A549 (cell line): ENCODE measurements at regions not wholly inside any gene's neighbourhood (a gene's known extent, or its start where the extent isn't known, plus 50 kb on each side); places are given as distances from the start of the nearest gene placed in this dataset.

Experiments
- ATAC-seq, 2 experiments: fragments of 200-7000 bp in 1 of 2; fragments of >200 bp in 1 of 2; cut with Nextera tagmentation in 1 of 2; cut with Tn5 transposase in 1 of 2; 3 replicates each; pipeline versions ENCODE4 v1.8.0 to v1.9.1; 2018 to 2020; ENCODE audit warnings: mild to moderate bottlenecking in 1 of 2, moderate library complexity in 1 of 2
- CTCF ChIA-PET: fragments of 300-600 bp; sonication (Branson Sonifier 250); formaldehyde crosslinking; extraction: SDS; loops from one replicate; lab custom pipeline; 2021; ENCODE audit warnings: antibody characterized with exemption, inconsistent platforms; lab: Yijun Ruan, JAX
- POLR2A ChIA-PET: fragments of 350-600 bp; formaldehyde crosslinking; extraction: SDS; loops from one replicate; lab custom pipeline; 2021; ENCODE audit warnings: antibody characterized with exemption, inconsistent platforms; lab: Yijun Ruan, JAX
- DNase-seq, 2 experiments: peaks; one replicate each; pipeline versions ENCODE4 v3.0.0 to v3.0.0-alpha.2; 2011 to 2016; ENCODE audit warnings: low read depth in 1 of 2, low spot score in 1 of 2
- FAIRE-seq: peaks from 2 replicates; lab custom pipeline; 2011; peaks lifted over from hg19 to GRCh38; lab: Jason Lieb, UNC
- H3K27ac ChIP-seq, 2 experiments: fragments of >200 bp; sonication (Bioruptor Twin); formaldehyde crosslinking; 3 replicates each; pipeline ENCODE4 v1.5.1; 2016 to 2017
- H3K4me1 ChIP-seq: fragments of >200 bp; sonication (Bioruptor Twin); formaldehyde crosslinking; 3 replicates; pipeline ENCODE4 v1.6.1; 2016
- H3K4me2 ChIP-seq: fragments of >200 bp; sonication (Bioruptor Twin); formaldehyde crosslinking; 3 replicates; pipeline ENCODE4 v1.6.1; 2016
- H3K4me3 ChIP-seq: fragments of >200 bp; sonication (Bioruptor Twin); formaldehyde crosslinking; 3 replicates; pipeline ENCODE4 v1.5.1; 2016
- H3K9me3 ChIP-seq: fragments of >200 bp; sonication (Bioruptor Twin); formaldehyde crosslinking; 3 replicates; pipeline ENCODE4 v1.6.1; 2016
- BHLHE40 ChIP-seq: IDR thresholded peaks from 2 replicates; pipeline ENCODE4 v1.6.1; 2012; ENCODE audit warnings: low read depth, low read length, inconsistent platforms
- CBX2 ChIP-seq: fragments of 200-600 bp; sonication (generic); IDR thresholded peaks from 2 replicates; pipeline ENCODE4 v1.6.1; 2016; ENCODE audit warnings: low read depth, mild to moderate bottlenecking, borderline replicate concordance
- CBX8 ChIP-seq: fragments of 200-600 bp; sonication (generic); IDR thresholded peaks from 2 replicates; pipeline ENCODE4 v1.6.1; 2016
- ESRRA ChIP-seq: fragments of 150-350 bp; IDR thresholded peaks from 2 replicates; pipeline ENCODE4 v1.6.1; 2014; ENCODE audit warnings: mild to moderate bottlenecking, low read length, borderline replicate concordance
- FOSB ChIP-seq: fragments of 250-450 bp; sonication (Bioruptor Pico); IDR thresholded peaks from 2 replicates; pipeline ENCODE4 v1.5.0; 2020; ENCODE audit warnings: mild to moderate bottlenecking, moderate library complexity
- HDAC2 ChIP-seq: fragments of 200-600 bp; sonication (generic); IDR thresholded peaks from 2 replicates; pipeline ENCODE4 v1.6.1; 2016
- HOXB13 ChIP-seq: fragments of 250-450 bp; sonication (Bioruptor Pico); IDR thresholded peaks from 2 replicates; pipeline ENCODE4 v1.5.0; 2020; ENCODE audit warnings: low read depth, mild to moderate bottlenecking, moderate library complexity
- KDM5A ChIP-seq: fragments of 200-600 bp; sonication (generic); IDR thresholded peaks from 2 replicates; pipeline ENCODE4 v1.6.1; 2016; ENCODE audit warnings: antibody characterized with exemption, mild to moderate bottlenecking
- MAZ ChIP-seq: fragments of 150-350 bp; IDR thresholded peaks from 2 replicates; pipeline ENCODE4 v1.6.1; 2014; ENCODE audit warnings: antibody characterized with exemption, low read depth, low read length, borderline replicate concordance
- MYC ChIP-seq: IDR thresholded peaks from 2 replicates; pipeline ENCODE4 v1.6.1; 2012; ENCODE audit warnings: mild to moderate bottlenecking, inconsistent platforms, low read length, improper control_type of control experiment, borderline replicate concordance
- RAD21 ChIP-seq, 2 experiments: fragments of >200 bp in 1 of 2; sonication (Bioruptor Twin) in 1 of 2; formaldehyde crosslinking in 1 of 2; IDR thresholded peaks in 1 of 2; conservative IDR thresholded peaks in 1 of 2; 2 replicates in 1 of 2; 3 replicates in 1 of 2; pipeline ENCODE4 v1.6.1; 2012 to 2018; ENCODE audit warnings: inconsistent platforms in 1 of 2
- RNF2 ChIP-seq: fragments of 200-600 bp; sonication (generic); IDR thresholded peaks from 2 replicates; pipeline ENCODE4 v1.6.1; 2016; ENCODE audit warnings: low read depth, mild to moderate bottlenecking, antibody characterized with exemption, moderate library complexity, borderline replicate concordance
- SMC3 ChIP-seq: fragments of >200 bp; sonication (Bioruptor Twin); formaldehyde crosslinking; IDR thresholded peaks from 3 replicates; pipeline ENCODE4 v1.6.1; 2018; ENCODE audit warnings: inconsistent platforms
- SREBF2 ChIP-seq: fragments of 450-650 bp; IDR thresholded peaks from 2 replicates; pipeline ENCODE4 v1.6.1; 2014; ENCODE audit warnings: mild to moderate bottlenecking, moderate library complexity
- TFCP2L1 ChIP-seq: fragments of 250-450 bp; sonication (Bioruptor Pico); IDR thresholded peaks from 2 replicates; pipeline ENCODE4 v1.5.0; 2021; ENCODE audit warnings: mild to moderate bottlenecking
- ZC3H11A ChIP-seq: fragments of 450-650 bp; IDR thresholded peaks from 2 replicates; pipeline ENCODE4 v1.6.1; 2014; ENCODE audit warnings: antibody characterized with exemption, mild to moderate bottlenecking
- WGBS: methylation state at CpG from one replicate; pipeline ENCODE4 v1.1.6; 2017; ENCODE audit errors: missing lambda C conversion rate; 5-methylcytosine and 5-hydroxymethylcytosine counted together
- TF ChIP-seq, protein P1 (sequence below): fragments of 200-600 bp; sonication (generic); IDR thresholded peaks from 2 replicates; pipeline ENCODE4 v1.6.1; 2016; ENCODE audit warnings: antibody characterized with exemption, mild to moderate bottlenecking, moderate library complexity

DNA sequence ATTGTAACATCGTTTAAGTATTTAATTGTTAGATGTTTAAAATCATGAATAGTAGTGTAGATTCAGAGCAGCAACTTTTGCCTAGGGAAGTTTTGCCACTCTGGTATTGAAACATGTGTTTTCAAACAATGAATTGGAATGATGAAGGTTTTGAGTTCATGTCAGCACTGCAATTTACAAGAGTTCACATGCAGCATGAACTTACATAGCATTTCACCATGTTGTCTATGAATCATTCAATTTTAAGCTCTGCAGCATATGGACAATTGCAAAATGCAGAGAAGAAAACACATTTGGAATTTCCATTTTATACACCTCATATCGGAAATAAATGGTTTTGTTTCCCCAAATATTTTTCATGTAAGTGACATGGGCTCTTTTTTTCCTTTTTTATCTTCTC is 170.7 kb upstream of the CDKN3 start:
- ChIA-PET CTCF (no interaction called here), POLR2A (no interaction called here)
- DNase-seq (no peak), FAIRE-seq (peak; percentile 76), ATAC-seq (no peak)
- no peak for TF ChIP-seq MYC
- TF ChIP-seq, protein P1, sequence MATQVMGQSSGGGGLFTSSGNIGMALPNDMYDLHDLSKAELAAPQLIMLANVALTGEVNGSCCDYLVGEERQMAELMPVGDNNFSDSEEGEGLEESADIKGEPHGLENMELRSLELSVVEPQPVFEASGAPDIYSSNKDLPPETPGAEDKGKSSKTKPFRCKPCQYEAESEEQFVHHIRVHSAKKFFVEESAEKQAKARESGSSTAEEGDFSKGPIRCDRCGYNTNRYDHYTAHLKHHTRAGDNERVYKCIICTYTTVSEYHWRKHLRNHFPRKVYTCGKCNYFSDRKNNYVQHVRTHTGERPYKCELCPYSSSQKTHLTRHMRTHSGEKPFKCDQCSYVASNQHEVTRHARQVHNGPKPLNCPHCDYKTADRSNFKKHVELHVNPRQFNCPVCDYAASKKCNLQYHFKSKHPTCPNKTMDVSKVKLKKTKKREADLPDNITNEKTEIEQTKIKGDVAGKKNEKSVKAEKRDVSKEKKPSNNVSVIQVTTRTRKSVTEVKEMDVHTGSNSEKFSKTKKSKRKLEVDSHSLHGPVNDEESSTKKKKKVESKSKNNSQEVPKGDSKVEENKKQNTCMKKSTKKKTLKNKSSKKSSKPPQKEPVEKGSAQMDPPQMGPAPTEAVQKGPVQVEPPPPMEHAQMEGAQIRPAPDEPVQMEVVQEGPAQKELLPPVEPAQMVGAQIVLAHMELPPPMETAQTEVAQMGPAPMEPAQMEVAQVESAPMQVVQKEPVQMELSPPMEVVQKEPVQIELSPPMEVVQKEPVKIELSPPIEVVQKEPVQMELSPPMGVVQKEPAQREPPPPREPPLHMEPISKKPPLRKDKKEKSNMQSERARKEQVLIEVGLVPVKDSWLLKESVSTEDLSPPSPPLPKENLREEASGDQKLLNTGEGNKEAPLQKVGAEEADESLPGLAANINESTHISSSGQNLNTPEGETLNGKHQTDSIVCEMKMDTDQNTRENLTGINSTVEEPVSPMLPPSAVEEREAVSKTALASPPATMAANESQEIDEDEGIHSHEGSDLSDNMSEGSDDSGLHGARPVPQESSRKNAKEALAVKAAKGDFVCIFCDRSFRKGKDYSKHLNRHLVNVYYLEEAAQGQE = no peak
- no peak for TF ChIP-seq BHLHE40
- no peak for TF ChIP-seq HOXB13
- no peak for TF ChIP-seq ESRRA
- TF ChIP-seq TFCP2L1 (CRISPR knock-in tag) = no peak
- TF ChIP-seq HDAC2 = no peak
- H3K4me3 ChIP-seq = no peak overlapping the region
- H3K4me2 ChIP-seq = no peak overlapping the region
- H3K27ac ChIP-seq = no peak overlapping the region
- 58% methylated on average over 2 of the region's 2 CpGs for WGBS
- H3K4me1 ChIP-seq = no peaks in the 10 kb centered on the region
- no peaks in the 10 kb centered on the region for H3K9me3 ChIP-seq

DNA sequence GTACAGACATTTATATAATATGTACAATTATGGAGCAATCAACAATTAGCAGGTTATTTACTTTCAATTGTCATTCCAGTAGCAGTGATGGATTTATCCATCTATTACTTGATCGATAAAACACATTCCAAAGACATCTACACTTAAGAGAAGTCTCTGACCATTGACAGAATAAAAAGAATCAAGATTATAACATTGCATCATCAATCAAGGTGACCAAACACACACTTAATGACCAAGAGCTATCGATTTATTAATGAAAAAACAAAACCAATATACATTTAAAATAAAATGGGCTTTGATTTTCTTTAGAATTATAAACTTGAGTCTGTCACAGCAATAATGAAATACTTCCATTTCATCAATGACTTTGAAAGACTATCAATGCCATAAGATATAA is 170.2 kb upstream of the CDKN3 start:
- no peak overlapping the region for H3K27ac ChIP-seq
- H3K9me3 ChIP-seq = no peaks in the 10 kb centered on the region
- H3K4me2 ChIP-seq = no peak overlapping the region
- ChIA-PET CTCF (no interaction called here), POLR2A (no interaction called here)
- TF ChIP-seq, protein P1 = no peak
- TF ChIP-seq MAZ = no peak
- no peak for TF ChIP-seq ZC3H11A
- no peak for TF ChIP-seq SMC3
- TF ChIP-seq CBX8 = no peak
- no peak for TF ChIP-seq HDAC2
- TF ChIP-seq FOSB (CRISPR knock-in tag) = no peak
- no peak for TF ChIP-seq RNF2
- 35% methylated on average over 2 of the region's 2 CpGs for WGBS
- DNase-seq (no peak), ATAC-seq (no peak), FAIRE-seq (peak; percentile 7)
- H3K4me3 ChIP-seq = no peak overlapping the region
- H3K4me1 ChIP-seq = no peaks in the 10 kb centered on the region

DNA sequence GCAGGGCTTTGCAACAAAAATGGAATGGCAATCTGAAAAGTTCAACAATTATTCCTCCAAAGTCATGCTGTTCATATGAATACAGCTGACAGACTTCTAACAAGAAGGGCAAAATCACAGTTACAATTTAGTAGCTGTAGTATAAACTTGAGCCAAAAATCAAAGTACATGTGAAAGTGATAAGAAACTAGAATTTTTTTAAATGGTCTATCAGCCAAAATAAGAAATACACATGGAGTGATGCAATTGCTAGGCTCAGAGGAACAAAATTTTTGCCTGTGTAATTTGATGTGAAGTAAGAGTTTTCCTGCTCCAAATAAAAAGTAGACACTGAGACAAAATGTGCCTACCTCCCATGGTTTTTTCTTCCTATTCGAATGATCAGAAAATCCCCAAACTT is 167.7 kb upstream of the CDKN3 start:
- H3K4me2 ChIP-seq = no peak overlapping the region
- POLR2A ChIA-PET = no interaction called here
- H3K9me3 ChIP-seq = no peaks in the 10 kb centered on the region
- H3K27ac ChIP-seq = no peak overlapping the region
- DNase-seq = no peak
- no peak for TF ChIP-seq TFCP2L1 (CRISPR knock-in tag)
- TF ChIP-seq SREBF2 = no peak
- TF ChIP-seq HDAC2 = no peak
- TF ChIP-seq RAD21 (conservative IDR thresholded peaks at IDR 0.05 in 1 of 2, IDR thresholded peaks at IDR 0.05 in 1 of 2) = no peak
- no peak for TF ChIP-seq ESRRA
- no peak for TF ChIP-seq CBX2
- no peak for TF ChIP-seq KDM5A
- WGBS = 71% methylated on average over 1 of the region's 1 CpG
- no peaks in the 10 kb centered on the region for H3K4me1 ChIP-seq
- ATAC-seq = no peak
- no peak for FAIRE-seq
- CTCF ChIA-PET = no interaction called here
- H3K4me3 ChIP-seq = no peak overlapping the region
